Transverse colon (tissue), 4 donors: ENCODE measurements at regions not wholly inside any gene's neighbourhood (a gene's known extent, or its start where the extent isn't known, plus 50 kb on each side); places are given as distances from the start of the nearest gene placed in this dataset.
"Not testable (repeated sequence)": the region's sequence is repeated elsewhere in the genome, so short reads cannot be mapped to it uniquely, and the experiment has no call there.

Source experiments
- DNase-seq: peaks from one replicate; pipeline ENCODE4 v3.0.0-alpha.2; 2019
- H3K27ac ChIP-seq, 4 donors: fragments of 200-600 bp; sonication (generic); 2 replicates each; pipeline ENCODE4 v1.5.1; 2016 to 2018; ENCODE audit warnings: inconsistent platforms in 4 of 4
- H3K27me3 ChIP-seq: fragments of 200-600 bp; sonication (generic); 2 replicates; pipeline ENCODE4 v1.5.1; 2017; ENCODE audit warnings: inconsistent platforms
- H3K36me3 ChIP-seq, 4 donors: fragments of 200-600 bp; sonication (generic); 2 replicates each; pipeline ENCODE4 v1.5.1; 2017 to 2019; ENCODE audit warnings: inconsistent platforms in 4 of 4
- H3K4me1 ChIP-seq, 4 donors: fragments of 200-600 bp; sonication (generic); 2 replicates each; pipeline ENCODE4 v1.5.1; 2017 to 2020; ENCODE audit warnings: inconsistent platforms in 4 of 4
- H3K4me3 ChIP-seq, 4 donors: fragments of 200-600 bp; sonication (generic); 1 replicate in 1 of 4; 2 replicates in 3 of 4; pipeline versions ENCODE4 v1.5.1 to v1.6.1; 2017 to 2019; ENCODE audit warnings: inconsistent platforms in 4 of 4
- H3K9me3 ChIP-seq, 2 donors: fragments of 200-600 bp; sonication (generic); 2 replicates each; pipeline ENCODE4 v1.5.1; 2017 to 2019; ENCODE audit warnings: inconsistent platforms in 2 of 2
- EP300 ChIP-seq: sonication (generic); formaldehyde crosslinking; IDR thresholded peaks from one replicate; pipeline ENCODE4 v1.6.1; 2017; ENCODE audit warnings: antibody characterized with exemption, low read depth
- POLR2A ChIP-seq: fragments of 450-650 bp; IDR thresholded peaks from one replicate; pipeline ENCODE4 v1.6.1; 2016; ENCODE audit warnings: antibody characterized with exemption, mild to moderate bottlenecking, moderate library complexity
- POLR2AphosphoS5 ChIP-seq, 3 donors: sonication (generic); formaldehyde crosslinking; IDR thresholded peaks; one replicate each; pipeline ENCODE4 v1.6.1; 2016; ENCODE audit warnings: antibody characterized with exemption in 3 of 3
- WGBS, 2 donors: methylation state at CpG; one replicate each; pipeline ENCODE4 v1.1.5; 2018; ENCODE audit warnings: low coverage in 1 of 2; 5-methylcytosine and 5-hydroxymethylcytosine counted together
- in situ Hi-C, 4 donors: fragments of 200-750 bp; cut with MboI; loops; one replicate each; pipeline versions ENCODE4 v1.15.0 to v1.15.1; 2017; ENCODE audit warnings: low sequenced_read_pairs in 3 of 4, low pct_ligation_motif_present in 1 of 4, low pct_unique_long_range_greater_than_20kb in 1 of 4
- intact Hi-C: fragments of 100-400 bp; cut with DNase I; formaldehyde crosslinking; loops from one replicate; pipeline ENCODE4 v1.15.1; 2023; ENCODE audit warnings: low total_unique reads
- TF ChIP-seq, protein P1 (sequence below), 5 experiments: fragments of 200-600 bp in 3 of 5; fragments of 450-650 bp in 2 of 5; sonication (generic) in 3 of 5; IDR thresholded peaks; 1 replicate in 2 of 5; 2 replicates in 3 of 5; pipeline ENCODE4 v1.5.1; 2016 to 2017; ENCODE audit warnings: antibody characterized with exemption in 5 of 5, inconsistent platforms in 3 of 5, mild to moderate bottlenecking in 2 of 5, moderate library complexity in 1 of 5

DNA sequence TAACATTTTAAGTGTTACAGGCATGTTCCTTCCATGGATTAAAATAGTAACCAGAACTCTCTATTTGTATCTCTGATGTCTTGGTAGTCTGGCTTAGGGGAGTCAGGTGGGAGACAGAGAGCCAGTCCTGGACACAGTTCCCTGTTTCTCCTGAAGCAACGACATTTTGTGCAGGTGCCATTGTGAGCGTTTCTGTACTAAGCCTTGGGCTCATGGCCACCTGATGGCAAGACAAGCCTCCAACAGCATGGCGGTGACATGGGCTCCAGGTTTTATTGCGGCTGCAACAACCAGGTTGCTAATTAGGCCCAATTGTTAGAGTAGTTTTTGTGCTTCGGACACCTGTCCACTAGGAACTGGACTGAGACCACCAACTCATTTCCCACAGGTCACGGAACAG, 105.3 kb downstream of the PRDM13 start:
- WGBS, 2 donors: 50 to 89% methylated on average over 1 to 6 of the region's 6 CpGs
- in situ Hi-C loops: no loop called here

DNA sequence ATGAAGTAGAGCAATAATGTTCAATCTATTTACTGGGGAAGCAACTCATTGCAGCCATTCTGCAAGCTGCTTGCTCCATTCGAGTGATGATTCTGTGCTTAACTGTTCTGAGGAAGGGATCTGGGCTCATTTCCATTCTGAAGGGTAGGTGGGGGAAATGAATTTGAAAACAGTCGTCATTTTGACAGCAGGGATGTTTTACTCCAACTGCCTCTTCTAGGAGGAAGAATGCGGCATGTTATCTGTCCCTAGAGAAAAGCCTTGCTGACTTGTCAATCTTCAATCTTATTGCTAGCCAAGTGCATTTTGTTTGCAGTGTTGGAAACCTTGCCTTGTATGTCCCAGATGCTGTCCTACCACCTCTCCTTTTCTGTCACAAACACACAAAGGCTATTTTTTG, 105.9 kb downstream of the PRDM13 start:
- TF ChIP-seq POLR2AphosphoS5 (IDR thresholded peaks at IDR 0.05) (no peak), POLR2A (no peak), EP300 (no peak)
- TF ChIP-seq, protein P1, sequence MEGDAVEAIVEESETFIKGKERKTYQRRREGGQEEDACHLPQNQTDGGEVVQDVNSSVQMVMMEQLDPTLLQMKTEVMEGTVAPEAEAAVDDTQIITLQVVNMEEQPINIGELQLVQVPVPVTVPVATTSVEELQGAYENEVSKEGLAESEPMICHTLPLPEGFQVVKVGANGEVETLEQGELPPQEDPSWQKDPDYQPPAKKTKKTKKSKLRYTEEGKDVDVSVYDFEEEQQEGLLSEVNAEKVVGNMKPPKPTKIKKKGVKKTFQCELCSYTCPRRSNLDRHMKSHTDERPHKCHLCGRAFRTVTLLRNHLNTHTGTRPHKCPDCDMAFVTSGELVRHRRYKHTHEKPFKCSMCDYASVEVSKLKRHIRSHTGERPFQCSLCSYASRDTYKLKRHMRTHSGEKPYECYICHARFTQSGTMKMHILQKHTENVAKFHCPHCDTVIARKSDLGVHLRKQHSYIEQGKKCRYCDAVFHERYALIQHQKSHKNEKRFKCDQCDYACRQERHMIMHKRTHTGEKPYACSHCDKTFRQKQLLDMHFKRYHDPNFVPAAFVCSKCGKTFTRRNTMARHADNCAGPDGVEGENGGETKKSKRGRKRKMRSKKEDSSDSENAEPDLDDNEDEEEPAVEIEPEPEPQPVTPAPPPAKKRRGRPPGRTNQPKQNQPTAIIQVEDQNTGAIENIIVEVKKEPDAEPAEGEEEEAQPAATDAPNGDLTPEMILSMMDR (IDR thresholded peaks at IDR 0.05): no peak
- Histone ChIP-seq H3K27ac (no peak overlapping the region), H3K9me3 (peaks cover 0 to 3% of the 10 kb centered on the region in 2 donors), H3K36me3 (no peaks in the 10 kb centered on the region), H3K4me3 (no peak overlapping the region), H3K27me3 (no peaks in the 10 kb centered on the region), H3K4me1 (no peaks in the 10 kb centered on the region)
- DNase-seq: no peak
- intact Hi-C loops (no loop called here), in situ Hi-C loops (no loop called here)
- 44 to 46% methylated on average over 3 of the region's 3 CpGs for WGBS, 2 donors

More for the DNA sequence above, 105.3 kb downstream of the PRDM13 start:
- H3K9me3 ChIP-seq: peaks cover 0 to 3% of the 10 kb centered on the region in 2 donors
- no peaks in the 10 kb centered on the region for H3K4me1 ChIP-seq
- no peak overlapping the region for H3K4me3 ChIP-seq
- H3K27me3 ChIP-seq: no peaks in the 10 kb centered on the region
- TF ChIP-seq, protein P1 (IDR thresholded peaks at IDR 0.05): no peak
- TF ChIP-seq POLR2A: no peak
- TF ChIP-seq POLR2AphosphoS5 (IDR thresholded peaks at IDR 0.05): no peak
- TF ChIP-seq EP300: no peak
- H3K27ac ChIP-seq: no peak overlapping the region
- DNase-seq: no peak
- intact Hi-C loops: no loop called here
- H3K36me3 ChIP-seq: no peaks in the 10 kb centered on the region

DNA sequence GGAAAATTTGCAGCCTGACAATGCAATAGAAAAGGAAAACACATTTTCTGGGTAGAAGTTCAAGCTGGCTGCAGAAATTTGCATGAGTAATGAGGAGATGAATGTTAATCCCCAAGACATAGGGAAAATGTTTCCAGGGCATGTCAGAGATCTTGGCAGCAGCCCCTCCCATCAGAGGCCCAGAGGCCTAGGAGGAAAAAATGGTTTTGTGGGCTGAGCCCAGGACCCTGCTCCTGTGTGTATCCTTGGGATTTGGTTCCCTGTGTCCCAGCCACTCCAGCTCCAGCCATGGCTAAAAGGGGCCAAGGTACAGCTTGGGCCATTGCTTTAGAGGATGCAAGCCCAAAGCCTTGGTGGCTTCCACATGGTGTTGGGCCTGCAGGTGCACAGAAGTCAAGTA, 115.4 kb downstream of the PRDM13 start:
- H3K9me3 ChIP-seq, H3K36me3 ChIP-seq, intact Hi-C loops, H3K27me3 ChIP-seq, in situ Hi-C loops, H3K27ac ChIP-seq, H3K4me3 ChIP-seq, DNase-seq, H3K4me1 ChIP-seq: not testable (repeated sequence)

DNA sequence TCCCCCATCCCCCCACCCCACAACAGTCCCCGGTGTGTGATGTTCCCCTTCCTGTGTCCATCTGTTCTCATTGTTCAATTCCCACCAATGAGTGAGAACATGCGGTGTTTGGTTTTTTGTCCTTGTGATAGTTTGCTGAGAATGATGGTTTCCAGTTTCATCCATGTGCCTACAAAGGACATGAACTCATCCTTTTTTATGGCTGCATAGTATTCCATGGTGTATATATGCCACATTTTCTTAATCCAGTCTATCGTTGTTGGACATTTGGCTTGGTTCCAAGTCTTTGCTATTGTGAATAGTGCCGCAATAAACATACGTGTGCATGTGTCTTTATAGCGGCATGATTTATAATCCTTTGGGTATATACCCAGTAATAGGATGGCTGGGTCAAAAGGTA, 123.6 kb downstream of the PRDM13 start:
- intact Hi-C loops, H3K4me3 ChIP-seq, in situ Hi-C loops, H3K27ac ChIP-seq, H3K27me3 ChIP-seq, H3K9me3 ChIP-seq, DNase-seq, H3K36me3 ChIP-seq, H3K4me1 ChIP-seq: not testable (repeated sequence)
- WGBS, 2 donors: 84 to 86% methylated on average over 5 to 6 of the region's 6 CpGs

DNA sequence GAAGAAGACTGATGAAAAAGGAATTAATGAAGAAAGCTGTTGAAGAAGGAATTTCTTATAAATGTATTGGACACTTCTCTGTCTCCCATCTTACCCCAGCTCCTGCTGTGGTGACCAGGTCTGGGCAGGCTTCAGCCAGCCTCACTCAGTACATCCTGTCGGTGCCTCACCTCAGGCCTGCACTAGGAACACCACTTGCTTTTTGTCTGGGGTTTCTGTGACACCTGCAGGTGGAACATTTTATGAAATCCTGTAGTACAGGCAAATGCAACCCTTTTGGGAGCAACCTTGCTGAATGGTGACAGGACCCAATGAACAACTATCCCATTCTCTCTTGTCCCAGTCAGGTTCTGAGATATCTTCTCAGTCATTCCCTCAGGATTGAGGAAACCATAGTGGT, 129.7 kb downstream of the PRDM13 start:
- in situ Hi-C loops (no loop called here), intact Hi-C loops (no loop called here)
- Histone ChIP-seq H3K4me3 (no peak overlapping the region), H3K4me1 (no peaks in the 10 kb centered on the region), H3K27me3 (peaks cover 17% of the 10 kb centered on the region), H3K27ac (no peak overlapping the region), H3K36me3 (no peaks in the 10 kb centered on the region), H3K9me3 (no peaks in the 10 kb centered on the region)
- TF ChIP-seq POLR2A (no peak), POLR2AphosphoS5 (IDR thresholded peaks at IDR 0.05) (no peak), EP300 (no peak)
- TF ChIP-seq, protein P1 (IDR thresholded peaks at IDR 0.05): no peak
- no peak for DNase-seq
- WGBS, 2 donors: 0 to 35% methylated on average over 1 of the region's 1 CpG
